H1 (cell line): ENCODE measurements at regions not wholly inside any gene's neighbourhood (a gene's known extent, or its start where the extent isn't known, plus 50 kb on each side); places are given as distances from the start of the nearest gene placed in this dataset.

Experiments
- CTCF ChIA-PET: fragments of 300-600 bp; sonication (Branson Sonifier 250); formaldehyde crosslinking; loops from one replicate; lab custom pipeline; 2021; ENCODE audit not compliant: partially characterized antibody; lab: Charles Lee
- POLR2A ChIA-PET: fragments of 300-600 bp; sonication (Branson Sonifier 250); formaldehyde crosslinking; loops from one replicate; lab custom pipeline; 2021; ENCODE audit warnings: inconsistent platforms; ENCODE audit not compliant: partially characterized antibody; lab: Charles Lee
- DNase-seq, 2 experiments: peaks; one replicate each; pipeline versions ENCODE4 v3.0.0 to v3.0.0-alpha.2; 2010 to 2022; ENCODE audit warnings: low spot score in 2 of 2, low read depth in 1 of 2, mixed read lengths in 1 of 2
- FAIRE-seq: peaks from 2 replicates; lab custom pipeline; 2011; peaks lifted over from hg19 to GRCh38; lab: Jason Lieb, UNC
- H2AFZ ChIP-seq: 2 replicates; pipeline ENCODE4 v1.8.1; 2012; ENCODE audit warnings: low read length, inconsistent platforms
- H2AK5ac ChIP-seq: 2 replicates; pipeline ENCODE4 v1.6.1; 2013; ENCODE audit warnings: low read depth, low read length
- H2BK120ac ChIP-seq: replicated peaks from 2 replicates; pipeline ENCODE3; 2013; ENCODE audit warnings: low read depth, low read length, inconsistent platforms
- H2BK12ac ChIP-seq: 2 replicates; pipeline ENCODE4 v1.6.1; 2013; ENCODE audit warnings: low read depth, low read length
- H2BK15ac ChIP-seq: 2 replicates; pipeline ENCODE4 v1.6.1; 2013; ENCODE audit warnings: low read length
- H2BK20ac ChIP-seq: 2 replicates; pipeline ENCODE4 v1.6.1; 2013; ENCODE audit warnings: low read length
- H2BK5ac ChIP-seq: 2 replicates; pipeline ENCODE4 v1.6.1; 2013; ENCODE audit warnings: low read depth, low read length
- H3K14ac ChIP-seq: 2 replicates; pipeline ENCODE4 v1.6.1; 2013; ENCODE audit warnings: inconsistent platforms; ENCODE audit not compliant: insufficient read length
- H3K18ac ChIP-seq: 2 replicates; pipeline ENCODE4 v1.6.1; 2013; ENCODE audit warnings: low read length; ENCODE audit errors: extremely low read depth
- H3K23ac ChIP-seq: 2 replicates; pipeline ENCODE4 v1.6.1; 2013; ENCODE audit warnings: inconsistent platforms; ENCODE audit not compliant: insufficient read length
- H3K23me2 ChIP-seq: 2 replicates; pipeline ENCODE4 v1.6.1; 2013; ENCODE audit warnings: low read depth, low read length
- H3K27ac ChIP-seq: 2 replicates; pipeline ENCODE4 v1.6.1; 2011; ENCODE audit warnings: low read depth, low read length, inconsistent platforms
- H3K27me3 ChIP-seq, 4 experiments: replicated peaks in 1 of 4; 1 replicate in 1 of 4; 2 replicates in 3 of 4; pipeline versions ENCODE4 v1.6.1 to v1.8.1; 2011 to 2013; ENCODE audit warnings: low read length in 3 of 4, mild to moderate bottlenecking in 3 of 4, inconsistent platforms in 2 of 4, mixed read lengths in 2 of 4, moderate library complexity in 1 of 4; ENCODE audit not compliant: control insufficient read depth in 3 of 4, insufficient read depth in 3 of 4; ENCODE audit errors: extremely low read depth in 1 of 4
- H3K36me3 ChIP-seq, 4 experiments: 2 replicates each; pipeline versions ENCODE4 v1.6.1 to v1.8.1; 2011 to 2013; ENCODE audit warnings: mild to moderate bottlenecking in 4 of 4, low read length in 3 of 4, moderate library complexity in 2 of 4, control low read depth in 1 of 4, inconsistent platforms in 1 of 4; ENCODE audit not compliant: insufficient read depth in 4 of 4, control insufficient read depth in 2 of 4
- H3K4ac ChIP-seq: replicated peaks from 2 replicates; pipeline ENCODE3; 2013; ENCODE audit warnings: low read length, low read depth, mixed read lengths, inconsistent platforms; ENCODE audit not compliant: insufficient read length
- H3K4me1 ChIP-seq, 4 experiments: replicated peaks in 1 of 4; 1 replicate in 1 of 4; 2 replicates in 3 of 4; pipeline versions ENCODE4 v1.6.1 to v1.8.1; 2011 to 2013; ENCODE audit warnings: low read length in 3 of 4, inconsistent platforms in 2 of 4, mixed read lengths in 1 of 4; ENCODE audit not compliant: insufficient read depth in 4 of 4, control insufficient read depth in 3 of 4
- H3K4me2 ChIP-seq, 2 experiments: 2 replicates each; pipeline versions ENCODE4 v1.6.1 to v1.8.1; 2011 to 2013; ENCODE audit warnings: low read depth in 2 of 2, low read length in 2 of 2, control low read depth in 1 of 2, inconsistent platforms in 1 of 2, mild to moderate bottlenecking in 1 of 2; ENCODE audit not compliant: insufficient read depth in 1 of 2
- H3K4me3 ChIP-seq, 4 experiments: fragments of 200-600, 300-600 bp in 1 of 4; sonication (generic), shearing (Covaris generic), sonication (Bioruptor Twin) in 1 of 4; 2 replicates each; pipeline versions ENCODE4 v1.5.1 to v1.8.1; 2011 to 2016; ENCODE audit warnings: low read length in 4 of 4, low read depth in 3 of 4, control low read depth in 2 of 4, inconsistent platforms in 2 of 4, mild to moderate bottlenecking in 2 of 4, mixed read lengths in 1 of 4, moderate library complexity in 1 of 4; ENCODE audit not compliant: insufficient read depth in 2 of 4; ENCODE audit errors: extremely low read depth in 1 of 4
- H3K56ac ChIP-seq: replicated peaks from 2 replicates; pipeline ENCODE3; 2013; ENCODE audit warnings: low read depth, mild to moderate bottlenecking, mixed read lengths, low read length, inconsistent platforms; ENCODE audit not compliant: insufficient read length
- H3K79me1 ChIP-seq: 2 replicates; pipeline ENCODE4 v1.6.1; 2013; ENCODE audit warnings: low read depth, low read length, control low read depth
- H3K79me2 ChIP-seq, 2 experiments: 2 replicates each; pipeline versions ENCODE4 v1.6.1 to v1.8.1; 2012 to 2013; ENCODE audit warnings: low read length in 2 of 2, mild to moderate bottlenecking in 2 of 2, inconsistent platforms in 1 of 2; ENCODE audit not compliant: insufficient read depth in 2 of 2, control insufficient read depth in 1 of 2
- H3K9ac ChIP-seq, 4 experiments: replicated peaks in 1 of 4; 1 replicate in 1 of 4; 2 replicates in 3 of 4; pipeline versions ENCODE4 v1.6.1 to v1.8.1; 2011 to 2013; ENCODE audit warnings: low read depth in 3 of 4, low read length in 3 of 4, control low read depth in 2 of 4, mild to moderate bottlenecking in 2 of 4, moderate library complexity in 2 of 4, inconsistent platforms in 1 of 4; ENCODE audit errors: extremely low read depth in 1 of 4
- H3K9me3 ChIP-seq, 2 experiments: 2 replicates each; pipeline versions ENCODE4 v1.6.1 to v1.8.1; 2012 to 2013; ENCODE audit warnings: mild to moderate bottlenecking in 2 of 2, moderate library complexity in 2 of 2, control low read depth in 1 of 2, inconsistent platforms in 1 of 2, low read depth in 1 of 2, low read length in 1 of 2, mixed read lengths in 1 of 2; ENCODE audit not compliant: insufficient read depth in 2 of 2
- H4K20me1 ChIP-seq, 2 experiments: replicated peaks in 1 of 2; 2 replicates each; pipeline versions ENCODE3 to v1.8.1; 2011 to 2013; ENCODE audit warnings: inconsistent platforms in 2 of 2, low read length in 2 of 2, mild to moderate bottlenecking in 1 of 2; ENCODE audit not compliant: insufficient read depth in 2 of 2, control insufficient read depth in 1 of 2
- H4K5ac ChIP-seq: 2 replicates; pipeline ENCODE4 v1.6.1; 2013; ENCODE audit warnings: low read length, low read depth, mixed read lengths, inconsistent platforms; ENCODE audit not compliant: insufficient read length
- H4K8ac ChIP-seq: 2 replicates; pipeline ENCODE4 v1.8.0; 2013; ENCODE audit warnings: mild to moderate bottlenecking, moderate library complexity, low read length, inconsistent platforms; ENCODE audit not compliant: insufficient read depth; ENCODE audit errors: extremely low read depth
- H4K91ac ChIP-seq: replicated peaks from 2 replicates; pipeline ENCODE3; 2013; ENCODE audit warnings: low read length, mixed read lengths, inconsistent platforms; ENCODE audit not compliant: insufficient read length
- BACH1 ChIP-seq: IDR thresholded peaks from 2 replicates; pipeline ENCODE4 v1.6.1; 2012; ENCODE audit warnings: low read length, improper control_type of control experiment
- CBX5 ChIP-seq: fragments of 300-800, 300-1000 bp; sonication (generic); IDR thresholded peaks from 2 replicates; pipeline ENCODE4 v1.7.1; 2016; ENCODE audit warnings: antibody characterized with exemption, low read length, low read depth
- EGR1 ChIP-seq: IDR thresholded peaks from 2 replicates; pipeline ENCODE4 v1.6.1; 2011; ENCODE audit warnings: low read depth, low read length, borderline replicate concordance
- HDAC2 ChIP-seq, 2 experiments: fragments of 300-600 bp in 1 of 2; sonication (generic) in 1 of 2; IDR thresholded peaks; 2 replicates each; pipeline ENCODE4 v1.6.1; 2011 to 2012; ENCODE audit warnings: low read depth in 2 of 2, low read length in 2 of 2, mild to moderate bottlenecking in 2 of 2, moderate library complexity in 2 of 2, borderline replicate concordance in 1 of 2, inconsistent platforms in 1 of 2
- HDAC6 ChIP-seq: IDR thresholded peaks from one replicate; pipeline ENCODE4 v1.7.1; 2012; ENCODE audit warnings: low read depth, mild to moderate bottlenecking, inconsistent platforms, low read length, moderate library complexity
- MAFK ChIP-seq: IDR thresholded peaks from 2 replicates; pipeline ENCODE4 v1.6.1; 2012; ENCODE audit warnings: low read depth, mild to moderate bottlenecking, improper control_type of control experiment, low read length
- POU5F1 ChIP-seq: IDR thresholded peaks from 2 replicates; pipeline ENCODE4 v1.6.1; 2011; ENCODE audit warnings: low read depth, mild to moderate bottlenecking, low read length, moderate library complexity
- RBBP5 ChIP-seq: IDR thresholded peaks from 2 replicates; pipeline ENCODE4 v1.7.1; 2012; ENCODE audit warnings: low read depth, mild to moderate bottlenecking, inconsistent platforms, low read length, moderate library complexity, borderline replicate concordance
- SP1 ChIP-seq: IDR thresholded peaks from 2 replicates; pipeline ENCODE4 v1.6.1; 2011; ENCODE audit warnings: low read depth, low read length
- SP4 ChIP-seq: IDR thresholded peaks from 2 replicates; pipeline ENCODE4 v1.6.1; 2012; ENCODE audit warnings: low read length, inconsistent platforms
- TAF1 ChIP-seq: IDR thresholded peaks from 2 replicates; pipeline ENCODE4 v1.6.1; 2011; ENCODE audit warnings: mild to moderate bottlenecking, low read depth, low read length
- TAF7 ChIP-seq: optimal IDR thresholded peaks from 2 replicates; pipeline ENCODE3; 2011; ENCODE audit warnings: low read depth, mild to moderate bottlenecking, inconsistent platforms, low read length, moderate library complexity, borderline replicate concordance
- ZNF274 ChIP-seq: IDR thresholded peaks from 2 replicates; pipeline ENCODE4 v1.7.0; 2012; ENCODE audit warnings: low read length, borderline replicate concordance; ENCODE audit errors: extremely low read depth
- TF ChIP-seq, protein P1 (sequence below): IDR thresholded peaks from 2 replicates; pipeline ENCODE4 v1.6.1; 2011; ENCODE audit warnings: low read length, improper control_type of control experiment
- TF ChIP-seq, protein P2 (sequence below): IDR thresholded peaks from 2 replicates; pipeline ENCODE4 v1.6.1; 2012; ENCODE audit warnings: inconsistent platforms

DNA sequence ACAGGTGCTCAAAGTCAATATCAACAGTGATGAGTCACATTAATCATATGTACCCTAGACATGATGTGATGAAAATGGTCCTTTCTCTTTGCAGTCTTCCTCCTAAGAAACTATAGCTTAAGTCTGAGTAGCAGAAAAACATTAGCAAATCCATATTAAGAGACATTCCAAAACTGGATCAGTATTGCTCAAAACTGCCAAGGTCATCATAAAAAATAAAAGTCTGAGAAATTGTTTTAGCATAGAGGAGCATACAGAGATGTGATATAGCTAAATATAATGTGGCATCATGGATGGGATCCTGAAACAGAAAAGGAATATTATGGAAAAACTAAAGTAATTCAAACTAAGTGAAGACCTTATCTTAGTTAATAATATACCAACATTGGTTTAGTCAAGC is 1316.1 kb downstream of the SUCLG1 start:
- no peak overlapping the region for H2BK20ac ChIP-seq
- H2BK120ac ChIP-seq = no peak overlapping the region
- no peak overlapping the region for H4K8ac ChIP-seq
- H3K4me3 ChIP-seq = no peak overlapping the region
- H3K27ac ChIP-seq = no peak overlapping the region
- no peak overlapping the region for H3K14ac ChIP-seq
- no peak overlapping the region for H3K18ac ChIP-seq
- no peak overlapping the region for H3K56ac ChIP-seq
- no peak overlapping the region for H4K5ac ChIP-seq
- no peaks in the 10 kb centered on the region for H3K79me2 ChIP-seq
- no peak for FAIRE-seq
- no peak overlapping the region for H2AK5ac ChIP-seq
- H3K4me1 ChIP-seq = no peaks in the 10 kb centered on the region
- no peaks in the 10 kb centered on the region for H3K79me1 ChIP-seq
- no peaks in the 10 kb centered on the region for H3K27me3 ChIP-seq
- H2BK5ac ChIP-seq = no peak overlapping the region
- H4K20me1 ChIP-seq = no peaks in the 10 kb centered on the region
- DNase-seq = no peak
- no peak overlapping the region for H2BK15ac ChIP-seq
- no peak overlapping the region for H4K91ac ChIP-seq
- no peak overlapping the region for H2AFZ ChIP-seq
- no peaks in the 10 kb centered on the region for H3K23me2 ChIP-seq
- ChIA-PET POLR2A (no interaction called here), CTCF (interaction anchor here (0.6 kb wide), 1 partner anchor 825 kb away, joined by 3 read pairs; no protein-coding TSS in a partner anchor)
- no peak overlapping the region for H3K4ac ChIP-seq
- no peak overlapping the region for H2BK12ac ChIP-seq
- H3K4me2 ChIP-seq = no peak overlapping the region
- no peaks in the 10 kb centered on the region for H3K9me3 ChIP-seq
- H3K9ac ChIP-seq = no peak overlapping the region
- H3K36me3 ChIP-seq = no peaks in the 10 kb centered on the region
- H3K23ac ChIP-seq = no peak overlapping the region
- TF ChIP-seq MAFK (no peak), TAF1 (no peak), BACH1 (no peak), HDAC2 (IDR thresholded peaks at IDR 0.05; ENCODE audit: borderline replicate concordance in 1 of 2, low read depth in 2 of 2, low read length in 2 of 2) (no peak), HDAC6 (no peak), EGR1 (no peak), ZNF274 (no peak), CBX5 (no peak), POU5F1 (no peak), SP4 (no peak), RBBP5 (no peak), SP1 (no peak), TAF7 (no peak)
- TF ChIP-seq, protein P1, sequence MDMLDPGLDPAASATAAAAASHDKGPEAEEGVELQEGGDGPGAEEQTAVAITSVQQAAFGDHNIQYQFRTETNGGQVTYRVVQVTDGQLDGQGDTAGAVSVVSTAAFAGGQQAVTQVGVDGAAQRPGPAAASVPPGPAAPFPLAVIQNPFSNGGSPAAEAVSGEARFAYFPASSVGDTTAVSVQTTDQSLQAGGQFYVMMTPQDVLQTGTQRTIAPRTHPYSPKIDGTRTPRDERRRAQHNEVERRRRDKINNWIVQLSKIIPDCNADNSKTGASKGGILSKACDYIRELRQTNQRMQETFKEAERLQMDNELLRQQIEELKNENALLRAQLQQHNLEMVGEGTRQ = no peak
- TF ChIP-seq, protein P2, sequence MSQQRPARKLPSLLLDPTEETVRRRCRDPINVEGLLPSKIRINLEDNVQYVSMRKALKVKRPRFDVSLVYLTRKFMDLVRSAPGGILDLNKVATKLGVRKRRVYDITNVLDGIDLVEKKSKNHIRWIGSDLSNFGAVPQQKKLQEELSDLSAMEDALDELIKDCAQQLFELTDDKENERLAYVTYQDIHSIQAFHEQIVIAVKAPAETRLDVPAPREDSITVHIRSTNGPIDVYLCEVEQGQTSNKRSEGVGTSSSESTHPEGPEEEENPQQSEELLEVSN = no peak
